ENCODE measurements at regions not wholly inside any gene's neighbourhood (a gene's known extent, or its start where the extent isn't known, plus 50 kb on each side); places are given as distances from the start of the nearest gene placed in this dataset.
"Not testable (repeated sequence)": the region's sequence is repeated elsewhere in the genome, so short reads cannot be mapped to it uniquely, and the experiment has no call there.

GRCh38 chr14:105909046-105909827 lies 382.9 kb downstream of the TMEM121 start:
- FAIRE-seq (no peak), DNase-seq (ENCODE audit: low read depth, low spot score) (no peak)
- Histone ChIP-seq H3K4me1 (ENCODE audit: control insufficient read depth, extremely low read depth, insufficient read depth, low read length) (no peaks in the 10 kb centered on the region), H3K9me1 (replicated peaks; ENCODE audit: control insufficient read depth, extremely low read depth, insufficient read depth, low read length) (no peaks in the 10 kb centered on the region), H3K9ac (replicated peaks; ENCODE audit: extremely low read depth, insufficient read depth, low read length) (no peak overlapping the region), H3K27me3 (ENCODE audit: control insufficient read depth in 2 of 2, insufficient read depth in 2 of 2, low read length in 2 of 2) (no peaks in the 10 kb centered on the region), H3K79me2 (ENCODE audit: control insufficient read depth, insufficient read depth, low read length) (no peaks in the 10 kb centered on the region), H3K27ac (ENCODE audit: insufficient read depth, low read depth, low read length) (no peak overlapping the region), H3K4me2 (ENCODE audit: insufficient read depth, low read length) (no peak overlapping the region), H2AFZ (ENCODE audit: low read depth, low read length) (no peak overlapping the region), H3K9me3 (replicated peaks; ENCODE audit: control insufficient read depth, insufficient read depth, low read length) (no peaks in the 10 kb centered on the region), H4K20me1 (replicated peaks; ENCODE audit: control insufficient read depth, extremely low read depth, insufficient read depth, low read length) (no peaks in the 10 kb centered on the region), H3K4me3 (replicated peaks in 1 of 3; ENCODE audit: insufficient read depth in 1 of 3, low read depth in 1 of 3, low read length in 3 of 3) (no peak overlapping the region), H3K36me3 (ENCODE audit: control insufficient read depth in 2 of 2, extremely low read depth in 1 of 2, insufficient read depth in 2 of 2, low read length in 2 of 2) (no peaks in the 10 kb centered on the region)
- BruUV-seq (replicated peaks), result no TSS peak
- POLR2A ChIA-PET, result no interaction called here
- dilution Hi-C loops (cut with MboI; ENCODE audit: extremely low pct_ligation_motif_present, low sequenced_read_pairs), result no loop called here
- intact Hi-C loops (cut with micrococcal nuclease), result no loop called here
- CTCF ChIA-PET, result no interaction called here
- no peak for TF ChIP-seq FOS (IDR thresholded peaks at IDR 0.05; ENCODE audit: borderline replicate concordance, insufficient read depth, low read length)
- TF ChIP-seq POLR2A (IDR thresholded peaks at IDR 0.05; ENCODE audit: low read depth, low read length), result no peak
- no peak for TF ChIP-seq GATA2 (IDR thresholded peaks at IDR 0.05; ENCODE audit: insufficient read depth, insufficient read length, low read depth, low read length)
- TF ChIP-seq MYC (IDR thresholded peaks at IDR 0.05; ENCODE audit: low read depth, low read length), result no peak
- no peak for TF ChIP-seq JUN (IDR thresholded peaks at IDR 0.05; ENCODE audit: borderline replicate concordance, insufficient read depth, insufficient read length, low read depth)
- no peak for TF ChIP-seq MAX (IDR thresholded peaks at IDR 0.05; ENCODE audit: insufficient read depth, insufficient read length)
- TF ChIP-seq EZH2 (IDR thresholded peaks at IDR 0.05; ENCODE audit: borderline replicate concordance, low read depth, low read length, severe bottlenecking), result no peak

- H3K9me1 ChIP-seq (replicated peaks; ENCODE audit: control insufficient read depth, extremely low read depth, insufficient read depth, low read length); H3K9ac ChIP-seq (replicated peaks; ENCODE audit: extremely low read depth, insufficient read depth, low read length); DNase-seq (ENCODE audit: low read depth, low spot score); BruUV-seq (replicated peaks); H3K4me1 ChIP-seq (ENCODE audit: control insufficient read depth, extremely low read depth, insufficient read depth, low read length); CTCF ChIA-PET; FAIRE-seq; dilution Hi-C loops (cut with MboI; ENCODE audit: extremely low pct_ligation_motif_present, low sequenced_read_pairs); H3K27me3 ChIP-seq (ENCODE audit: control insufficient read depth in 2 of 2, insufficient read depth in 2 of 2, low read length in 2 of 2); H3K4me3 ChIP-seq (replicated peaks in 1 of 3; ENCODE audit: insufficient read depth in 1 of 3, low read depth in 1 of 3, low read length in 3 of 3); H3K9me3 ChIP-seq (replicated peaks; ENCODE audit: control insufficient read depth, insufficient read depth, low read length); H3K4me2 ChIP-seq (ENCODE audit: insufficient read depth, low read length); H4K20me1 ChIP-seq (replicated peaks; ENCODE audit: control insufficient read depth, extremely low read depth, insufficient read depth, low read length); H2AFZ ChIP-seq (ENCODE audit: low read depth, low read length); H3K36me3 ChIP-seq (ENCODE audit: control insufficient read depth in 2 of 2, extremely low read depth in 1 of 2, insufficient read depth in 2 of 2, low read length in 2 of 2); POLR2A ChIA-PET; H3K27ac ChIP-seq (ENCODE audit: insufficient read depth, low read depth, low read length); H3K79me2 ChIP-seq (ENCODE audit: control insufficient read depth, insufficient read depth, low read length); intact Hi-C loops (cut with micrococcal nuclease): not testable (repeated sequence)
Observed at GRCh38 chr14:105909828-105910120, 383.4 kb downstream of the TMEM121 start.

Data from endothelial cell of umbilical vein (primary cell).